Ishikawa (cell line): ENCODE measurements at regions not wholly inside any gene's neighbourhood (a gene's known extent, or its start where the extent isn't known, plus 50 kb on each side); places are given as distances from the start of the nearest gene placed in this dataset.

Experiments used
- CEBPB ChIP-seq: IDR thresholded peaks from 2 replicates; pipeline ENCODE4 v1.6.1; 2012
- CREB1 ChIP-seq: IDR thresholded peaks from 2 replicates; pipeline ENCODE4 v1.6.1; 2012; ENCODE audit warnings: low read depth
- EGR1 ChIP-seq: IDR thresholded peaks from 2 replicates; pipeline ENCODE4 v1.6.1; 2012
- EP300 ChIP-seq: IDR thresholded peaks from 2 replicates; pipeline ENCODE4 v1.6.1; 2012; ENCODE audit warnings: borderline replicate concordance
- FOXM1 ChIP-seq: IDR thresholded peaks from 2 replicates; pipeline ENCODE4 v1.6.1; 2012; ENCODE audit warnings: low read depth, borderline replicate concordance
- MAX ChIP-seq: IDR thresholded peaks from 2 replicates; pipeline ENCODE4 v1.6.1; 2012
- NFIC ChIP-seq: IDR thresholded peaks from 2 replicates; pipeline ENCODE4 v1.6.1; 2012
- RAD21 ChIP-seq: IDR thresholded peaks from 2 replicates; pipeline ENCODE4 v1.6.1; 2012; ENCODE audit warnings: low read depth
- REST ChIP-seq: IDR thresholded peaks from 2 replicates; pipeline ENCODE4 v1.6.1; 2012; ENCODE audit warnings: low read depth, mild to moderate bottlenecking
- TAF1 ChIP-seq: IDR thresholded peaks from 2 replicates; pipeline ENCODE4 v1.6.1; 2012; ENCODE audit warnings: low read depth, mild to moderate bottlenecking
- TCF12 ChIP-seq: IDR thresholded peaks from 2 replicates; pipeline ENCODE4 v1.6.1; 2012; ENCODE audit warnings: low read depth
- TEAD4 ChIP-seq: IDR thresholded peaks from 2 replicates; pipeline ENCODE4 v1.6.1; 2012
- USF1 ChIP-seq: IDR thresholded peaks from 2 replicates; pipeline ENCODE4 v1.6.1; 2012
- YY1 ChIP-seq: IDR thresholded peaks from 2 replicates; pipeline ENCODE4 v1.6.1; 2012; ENCODE audit warnings: low read depth
- ZBTB7A ChIP-seq: IDR thresholded peaks from 2 replicates; pipeline ENCODE4 v1.6.1; 2012; ENCODE audit warnings: low read depth

DNA sequence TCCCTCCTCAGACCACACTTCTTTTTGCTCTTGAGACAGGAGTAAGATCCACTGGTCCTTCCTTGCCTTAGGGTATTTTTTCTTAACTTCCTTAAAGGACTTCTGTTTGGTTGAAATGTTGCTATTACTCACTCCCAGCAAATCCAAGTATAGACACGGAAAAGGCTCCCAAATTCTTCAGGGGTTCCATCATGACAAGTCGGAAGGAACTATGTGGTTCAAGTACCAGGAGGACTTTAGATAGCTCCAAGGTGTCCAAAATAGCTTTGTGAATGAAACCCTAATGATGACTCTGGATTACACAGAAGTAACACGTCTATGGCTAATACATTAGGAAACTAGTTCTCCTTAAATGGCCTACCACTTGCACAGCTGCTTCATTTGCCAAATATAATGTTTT is 238.7 kb downstream of the KCTD12 start:
- TF ChIP-seq TEAD4 = no peak

DNA sequence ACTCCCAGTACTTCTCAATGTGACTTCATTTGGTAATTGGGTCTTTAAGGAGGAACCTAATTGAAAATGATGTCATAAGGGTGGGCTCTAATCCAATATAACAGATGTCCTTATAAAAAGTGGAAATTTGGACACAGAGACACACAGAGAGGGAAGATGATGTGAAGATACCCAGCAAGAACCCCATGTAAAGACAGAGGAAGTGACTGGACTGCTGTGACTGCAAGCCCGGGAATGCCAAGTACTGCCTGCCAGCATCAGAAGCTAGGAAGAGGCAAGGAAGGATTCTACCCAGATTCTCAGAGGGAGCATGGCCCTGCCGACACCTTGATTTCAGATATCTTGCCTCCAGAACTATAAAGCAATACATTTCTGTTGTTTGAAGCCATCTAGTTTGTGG is 239.3 kb downstream of the KCTD12 start:
- TF ChIP-seq CREB1 = no peak
- TF ChIP-seq MAX = no peak
- TF ChIP-seq EP300 = no peak

GRCh38 chr13:76645632-76646031 is 240.6 kb downstream of the KCTD12 start:
- TF ChIP-seq TCF12 = no peak
- TF ChIP-seq TAF1 = no peak
- TF ChIP-seq REST = no peak

DNA sequence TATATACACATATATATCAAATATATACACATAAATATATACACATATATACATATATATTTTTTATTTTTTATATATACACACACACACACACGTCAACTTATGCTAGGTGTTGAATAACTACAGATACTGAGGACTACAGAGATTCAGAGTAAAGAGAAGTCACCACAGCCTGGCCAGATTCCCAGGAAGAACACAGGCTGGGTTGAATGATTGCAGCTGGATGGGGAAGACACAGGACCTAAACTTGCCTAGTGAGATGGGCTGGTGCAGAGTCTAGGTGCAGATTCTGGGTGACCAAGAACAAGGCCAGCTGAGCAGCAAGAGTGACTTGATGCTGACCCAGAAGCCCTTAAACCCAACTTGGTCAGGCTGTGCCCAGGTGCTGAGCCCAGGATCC is 241.3 kb downstream of the KCTD12 start:
- TF ChIP-seq CEBPB (no peak), FOXM1 (no peak), RAD21 (no peak), EGR1 (no peak), ZBTB7A (no peak), MAX (no peak), YY1 (no peak), TAF1 (no peak), TEAD4 (no peak), REST (no peak), USF1 (no peak)

DNA sequence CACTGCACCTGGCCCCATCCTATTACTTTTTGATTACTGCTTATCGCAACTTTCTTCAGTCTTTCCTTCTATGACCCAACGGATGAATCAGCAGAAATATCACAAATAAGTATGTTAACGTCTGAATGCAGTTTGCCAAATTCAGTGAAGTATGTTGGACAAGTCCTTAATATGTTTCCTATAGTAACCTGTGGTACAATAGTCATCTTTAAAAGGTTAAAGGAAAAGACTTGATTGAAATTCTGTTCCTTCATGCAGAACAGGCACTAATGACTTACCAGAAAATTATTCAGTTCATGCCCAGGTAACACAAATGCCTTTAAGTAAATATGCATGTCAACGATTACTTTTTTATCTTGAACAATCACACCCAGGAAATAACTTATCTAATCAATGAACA is 242.6 kb downstream of the KCTD12 start:
- TF ChIP-seq FOXM1 (no peak), TAF1 (no peak), REST (no peak), CREB1 (no peak), ZBTB7A (no peak)

DNA sequence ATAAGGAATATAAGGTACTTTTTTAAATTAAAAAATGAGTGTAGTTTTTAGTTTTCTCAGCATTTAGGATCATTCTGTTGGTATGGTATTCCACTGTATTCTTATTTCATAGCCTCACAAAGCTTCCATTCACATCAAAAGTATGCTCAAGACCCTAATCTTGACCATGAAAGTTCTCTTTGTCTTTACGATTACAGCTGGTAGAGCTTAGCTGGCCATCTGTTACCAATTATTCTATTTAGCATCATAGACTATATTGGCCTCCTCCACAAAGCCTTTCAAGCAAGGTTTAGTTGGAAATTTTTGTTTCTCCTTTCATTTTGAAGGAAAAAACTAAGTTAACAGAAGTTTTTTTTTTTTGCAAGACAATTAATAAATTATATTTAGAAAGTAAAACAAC is 245.1 kb downstream of the KCTD12 start:
- TF ChIP-seq TEAD4 (no peak), ZBTB7A (no peak), USF1 (no peak), CEBPB (no peak), EGR1 (no peak), NFIC (no peak), RAD21 (no peak)

DNA sequence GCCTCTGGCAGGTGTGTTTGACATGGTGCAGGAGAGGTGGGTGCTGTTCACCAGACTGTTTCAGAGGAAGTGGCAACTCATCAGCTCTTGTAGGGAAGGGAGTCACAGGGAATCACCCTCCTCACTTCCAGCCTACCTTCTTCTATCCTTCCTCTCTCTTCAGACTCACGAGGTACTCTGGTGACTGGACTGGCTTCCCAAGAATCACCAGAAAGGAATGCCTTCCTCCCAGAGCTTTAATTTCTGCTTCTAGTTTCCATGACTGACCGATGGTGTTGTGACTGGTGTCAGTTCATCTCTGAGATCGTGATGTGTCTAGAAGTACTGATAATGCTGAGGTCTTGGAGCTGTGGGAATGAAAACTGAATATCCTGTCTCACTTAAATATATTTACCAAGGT is 247.3 kb downstream of the KCTD12 start:
- no peak for TF ChIP-seq RAD21
- TF ChIP-seq CEBPB = no peak
- no peak for TF ChIP-seq REST
- TF ChIP-seq USF1 = no peak
- no peak for TF ChIP-seq ZBTB7A
- TF ChIP-seq TEAD4 = no peak
- TF ChIP-seq NFIC = no peak
- TF ChIP-seq TAF1 = no peak
- TF ChIP-seq EGR1 = no peak
- TF ChIP-seq YY1 = no peak
